Limb (tissue), 2 donors: ENCODE measurements at regions not wholly inside any gene's neighbourhood (a gene's known extent, or its start where the extent isn't known, plus 50 kb on each side); places are given as distances from the start of the nearest gene placed in this dataset.

Experiments
- DNase-seq, 2 donors: peaks; one replicate each; pipeline ENCODE4 v3.0.0-alpha.2; 2016; ENCODE audit errors: extremely low spot score in 2 of 2

GRCh38 chr7:42456267-42456666 lies 219.3 kb upstream of the GLI3 start:
- no peak for DNase-seq

GRCh38 chr7:42453931-42454361 lies 216.9 kb upstream of the GLI3 start:
- DNase-seq = peak; percentile 52 to 71

DNA sequence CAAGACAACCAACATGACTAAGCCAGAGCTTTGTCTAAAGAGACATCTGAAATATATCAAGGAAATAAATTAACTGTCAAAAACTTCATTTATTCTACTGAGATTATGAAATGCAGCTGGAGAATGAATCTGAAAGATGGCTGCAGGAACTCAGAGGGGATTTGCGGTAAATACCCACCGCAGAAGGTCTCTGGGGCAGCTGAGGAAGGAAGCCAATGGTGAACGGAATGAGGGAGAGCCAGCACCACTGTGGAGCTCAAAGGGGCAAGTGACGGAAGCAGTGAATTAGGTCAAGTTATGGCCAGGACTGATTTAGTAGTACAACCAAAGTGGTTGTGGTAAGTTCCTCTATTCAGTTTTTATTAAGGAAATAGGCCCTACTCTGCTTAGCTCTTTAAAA lies 215.3 kb upstream of the GLI3 start:
- no peak for DNase-seq

GRCh38 chr7:42449431-42449830 lies 212.4 kb upstream of the GLI3 start:
- no peak for DNase-seq

GRCh38 chr7:42448901-42449300 lies 211.9 kb upstream of the GLI3 start:
- peak in 1 of 2 donors; percentile 18 for DNase-seq

GRCh38 chr7:42445691-42446090 lies 208.7 kb upstream of the GLI3 start:
- no peak for DNase-seq

DNA sequence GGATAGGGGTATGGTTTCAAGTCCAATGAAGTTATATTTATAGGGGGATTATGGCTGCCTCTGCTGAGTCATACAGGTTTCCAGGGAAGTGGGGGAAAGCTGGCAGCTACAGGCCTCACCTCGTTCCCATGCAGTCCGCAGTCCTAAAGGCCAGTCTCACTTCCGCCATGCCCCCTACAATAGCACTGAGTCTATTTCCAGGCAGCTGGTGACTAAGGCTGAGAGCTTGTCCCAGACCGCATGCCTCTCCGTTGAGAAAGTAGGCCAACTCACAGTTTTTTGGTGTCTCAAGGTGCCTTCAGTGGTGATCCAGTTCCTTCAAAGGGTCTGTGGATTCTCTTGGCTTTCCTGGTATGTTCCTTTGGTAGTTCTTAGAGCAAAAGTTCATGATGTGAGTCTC lies 203.9 kb upstream of the GLI3 start:
- no peak for DNase-seq

- no peak for DNase-seq
These were observed 195.6 kb upstream of the GLI3 start for GRCh38 chr7:42432644-42433043.

DNA sequence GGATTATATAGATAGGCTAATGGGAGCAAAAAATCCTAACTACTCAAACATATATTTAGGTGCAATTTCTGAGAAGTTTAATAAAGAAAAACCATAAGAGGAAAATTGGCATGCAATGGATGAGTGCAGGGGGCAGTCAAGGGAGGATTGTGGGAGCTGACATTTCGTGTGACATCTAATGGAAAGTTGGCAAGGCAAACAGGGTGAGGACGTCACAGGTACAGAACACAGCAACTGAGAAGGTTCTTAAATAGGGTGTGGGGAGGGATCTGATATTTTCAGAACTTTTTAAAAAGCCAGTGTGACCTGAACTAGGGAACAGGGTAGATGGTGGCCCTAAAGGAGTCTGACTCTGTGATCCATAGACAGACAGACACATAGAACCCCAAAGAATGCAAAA lies 194.9 kb upstream of the GLI3 start:
- DNase-seq = no peak

- no peak for DNase-seq
These were observed 192.3 kb upstream of the GLI3 start for GRCh38 chr7:42429339-42429738.

DNA sequence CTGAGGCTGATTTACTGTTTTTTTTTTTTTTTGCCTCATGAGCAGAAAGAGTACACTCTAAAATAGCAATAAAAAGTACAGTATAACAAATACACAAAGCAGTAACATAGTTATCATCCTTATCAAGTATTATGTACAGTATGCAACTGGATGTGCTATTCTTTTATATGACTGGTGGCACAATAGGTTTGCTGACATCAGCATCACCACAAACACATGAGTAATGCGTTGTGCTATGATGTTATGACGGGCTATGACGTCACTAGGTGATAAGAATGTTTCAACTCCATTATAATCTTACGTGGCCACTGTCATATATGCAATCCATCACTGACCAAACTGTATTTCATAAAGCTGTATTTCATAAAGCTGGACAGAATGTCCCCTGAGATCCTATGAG lies 189.2 kb upstream of the GLI3 start:
- no peak for DNase-seq

- no peak for DNase-seq
These were observed 178.0 kb upstream of the GLI3 start for GRCh38 chr7:42414941-42415505.

DNA sequence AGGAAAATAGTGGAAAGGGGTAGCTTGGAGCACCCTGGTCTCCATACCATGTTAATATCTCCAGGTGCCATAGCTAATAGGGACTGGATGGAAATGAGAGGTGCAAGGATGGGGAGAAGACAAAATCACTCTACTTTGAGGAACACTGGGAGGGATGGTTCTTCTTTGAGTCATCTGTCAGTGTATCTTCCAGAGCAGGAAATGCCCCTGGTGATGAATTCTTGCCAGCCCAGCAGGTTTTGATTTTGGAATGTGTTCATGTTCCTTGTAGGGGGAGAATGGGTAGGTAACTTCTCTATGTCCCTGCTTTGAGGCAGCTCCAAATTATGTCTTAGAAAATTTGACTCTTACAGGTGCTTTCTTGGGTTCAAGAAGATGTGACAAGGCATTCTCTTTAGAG lies 177.0 kb upstream of the GLI3 start:
- DNase-seq = no peak

- no peak for DNase-seq
These were observed 172.3 kb upstream of the GLI3 start for GRCh38 chr7:42409296-42409695.

DNA sequence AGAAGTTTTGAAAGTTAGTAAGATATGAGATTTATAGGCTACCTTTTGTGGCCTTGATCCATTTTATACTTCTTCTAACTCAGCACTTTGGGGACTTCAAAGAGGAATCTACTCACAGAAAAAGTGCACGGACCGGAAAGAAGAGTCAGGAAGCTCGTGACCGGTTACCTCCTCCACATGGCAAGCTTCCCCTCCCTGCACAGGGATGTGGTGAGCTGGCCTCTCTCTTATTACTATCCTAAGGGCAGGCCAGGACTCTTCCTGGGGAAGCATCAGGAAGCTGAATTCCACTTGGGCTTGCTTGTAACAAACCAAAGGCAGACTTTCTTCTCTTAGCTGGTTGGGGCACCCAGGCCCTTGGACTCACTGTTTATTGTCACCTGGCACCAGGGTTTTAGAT lies 170.8 kb upstream of the GLI3 start:
- no peak for DNase-seq

DNA sequence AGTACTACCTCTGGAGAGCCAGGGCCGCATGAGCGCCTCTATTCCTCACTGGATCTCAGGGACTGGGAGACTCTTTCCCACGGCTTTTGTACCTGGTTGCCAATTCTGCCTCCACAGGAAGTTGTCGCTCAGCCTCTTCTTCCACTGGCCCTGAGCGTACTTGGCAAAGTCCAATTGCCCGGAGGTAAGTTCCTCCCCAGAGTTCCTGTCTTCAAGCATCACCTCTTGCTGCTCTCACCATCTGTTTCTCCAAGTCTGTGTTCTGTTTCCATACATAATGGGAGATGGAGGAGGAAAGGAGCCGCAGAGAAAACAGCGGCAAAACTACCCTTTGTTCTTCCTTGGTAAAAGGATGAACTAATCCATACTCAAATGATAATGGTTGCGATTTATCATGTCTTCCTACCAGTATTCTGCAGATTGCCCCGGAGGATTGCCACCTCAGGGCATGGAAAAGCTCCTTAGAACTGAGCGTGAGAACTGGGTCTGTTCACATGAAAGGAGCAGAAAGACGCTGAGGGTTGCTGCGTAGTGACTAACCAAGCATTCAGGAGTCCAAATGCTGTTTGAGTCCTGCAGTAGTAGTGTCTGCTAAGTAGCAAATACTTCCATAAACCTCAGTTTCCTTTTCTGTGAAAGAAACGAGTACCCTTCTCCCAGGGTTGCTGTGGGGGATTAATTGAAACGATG lies 170.2 kb upstream of the GLI3 start:
- no peak for DNase-seq

DNA sequence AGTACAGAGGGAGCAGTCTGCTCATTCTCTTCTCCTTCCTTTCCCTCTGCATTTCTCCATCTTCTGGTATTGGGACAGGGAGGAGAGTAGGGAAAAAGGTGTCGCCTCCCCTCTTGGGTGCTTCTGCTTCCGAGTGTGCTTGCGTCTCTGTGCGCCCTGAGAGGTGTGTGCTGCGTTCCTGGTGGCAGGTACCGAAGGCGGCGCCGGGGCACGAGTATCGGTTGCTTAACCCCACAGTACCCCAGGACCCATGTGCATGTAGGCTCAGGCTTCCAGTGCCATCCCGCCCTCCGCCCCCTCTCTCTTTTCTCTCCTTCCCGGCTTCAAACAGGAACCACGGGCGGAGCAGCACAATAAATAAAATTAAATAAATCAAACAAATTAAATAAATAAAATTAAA lies 169.3 kb upstream of the GLI3 start:
- no peak for DNase-seq

- DNase-seq = no peak
These were observed 168.8 kb upstream of the GLI3 start for GRCh38 chr7:42405782-42406181.

- no peak for DNase-seq
These were observed 166.8 kb upstream of the GLI3 start for GRCh38 chr7:42403831-42404230.

DNA sequence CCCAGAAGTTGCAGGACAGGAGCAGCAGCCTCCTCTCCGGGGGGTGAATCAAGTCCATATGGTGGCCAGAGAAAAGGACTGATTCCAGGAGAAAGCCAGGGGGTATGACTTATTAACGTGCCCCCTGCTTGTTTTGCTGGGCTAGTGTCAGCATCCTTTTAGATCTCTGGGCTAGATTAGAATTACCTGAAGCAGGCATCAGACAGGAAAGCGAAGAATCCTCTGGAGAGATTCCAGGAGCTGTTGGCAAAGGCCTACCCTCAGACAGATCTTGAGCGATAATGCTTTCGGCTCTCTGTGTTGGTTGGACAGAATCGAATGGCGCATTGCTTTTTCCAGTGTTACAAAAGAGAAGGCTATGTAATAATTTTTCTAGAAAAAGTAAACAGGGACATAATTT lies 164.0 kb upstream of the GLI3 start:
- DNase-seq = no peak

DNA sequence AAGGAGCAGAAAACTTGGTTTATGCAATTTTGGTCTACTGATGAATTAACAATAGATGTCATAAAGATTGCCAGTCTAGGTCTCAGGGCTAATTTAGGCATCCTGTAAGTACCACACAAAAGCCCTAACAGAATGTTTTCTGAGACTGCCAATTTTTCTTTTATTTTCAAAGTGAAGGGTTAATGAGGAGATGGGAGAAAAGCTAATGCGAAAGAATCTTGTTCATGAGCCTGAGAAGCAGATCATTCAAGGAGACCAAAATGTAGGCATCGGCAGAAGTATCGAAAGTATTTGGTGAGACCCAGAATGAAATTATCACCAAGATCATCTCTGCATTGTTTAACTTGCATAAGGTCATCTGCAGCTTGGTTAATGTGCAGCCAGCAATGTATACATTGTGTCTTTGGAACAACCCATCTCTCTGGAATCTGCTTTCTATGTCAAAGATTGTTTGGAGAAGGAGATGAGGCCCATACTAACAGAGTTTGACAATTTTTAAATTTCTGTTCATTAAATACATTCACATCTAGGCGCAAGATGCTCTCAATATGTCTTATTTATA lies 163.3 kb upstream of the GLI3 start:
- DNase-seq = no peak

GRCh38 chr7:42395607-42396006 lies 158.6 kb upstream of the GLI3 start:
- peak in 1 of 2 donors; percentile 70 for DNase-seq

DNA sequence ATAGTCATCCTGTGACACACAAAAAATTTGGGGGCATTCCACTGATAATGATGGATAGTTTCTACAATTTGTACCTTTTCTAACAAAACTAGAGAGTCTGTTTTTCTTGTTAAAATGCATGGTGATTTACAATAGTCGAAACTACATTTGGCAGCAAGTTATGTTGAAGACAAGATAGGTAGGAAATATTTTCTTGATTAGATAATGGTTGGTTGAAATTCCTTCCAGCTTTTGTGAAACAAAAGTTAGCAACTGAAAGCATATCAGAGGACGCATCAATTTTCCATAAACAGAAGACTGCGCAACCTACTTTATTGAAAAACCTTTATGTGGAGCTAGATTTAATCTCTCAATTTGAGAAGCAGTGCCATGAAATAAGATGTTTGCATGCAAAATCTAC lies 155.8 kb upstream of the GLI3 start:
- DNase-seq = no peak
